ENCODE measurements at regions not wholly inside any gene's neighbourhood (a gene's known extent, or its start where the extent isn't known, plus 50 kb on each side); places are given as distances from the start of the nearest gene placed in this dataset.
"Not testable (repeated sequence)": the region's sequence is repeated elsewhere in the genome, so short reads cannot be mapped to it uniquely, and the experiment has no call there.

- not testable (repeated sequence) for H3K4me3 ChIP-seq (ENCODE audit: low read length); DNase-seq (ENCODE audit: low read depth)
These were observed 54.0 kb upstream of the WWC2 start for GRCh38 chr4:183044924-183045640.

GRCh38 chr4:183038436-183038835 lies 60.6 kb upstream of the WWC2 start:
- no peak for TF ChIP-seq CTCF (conservative IDR thresholded peaks at IDR 0.05; ENCODE audit: low read depth, low read length)
- DNase-seq (ENCODE audit: low read depth), result no peak
- H3K4me3 ChIP-seq (ENCODE audit: low read length), result no peak overlapping the region

GRCh38 chr4:183035726-183036415 lies 63.2 kb upstream of the WWC2 start:
- H3K4me3 ChIP-seq (ENCODE audit: low read length), result no peak overlapping the region
- no peak for TF ChIP-seq CTCF (conservative IDR thresholded peaks at IDR 0.05; ENCODE audit: low read depth, low read length)
- DNase-seq (ENCODE audit: low read depth), result no peak

- no peak for DNase-seq (ENCODE audit: low read depth)
- TF ChIP-seq CTCF (conservative IDR thresholded peaks at IDR 0.05; ENCODE audit: low read depth, low read length), result no peak
- H3K4me3 ChIP-seq (ENCODE audit: low read length), result no peak overlapping the region
These were observed 63.8 kb upstream of the WWC2 start for GRCh38 chr4:183035256-183035655.

- TF ChIP-seq CTCF (conservative IDR thresholded peaks at IDR 0.05; ENCODE audit: low read depth, low read length), result no peak
- no peak for DNase-seq (ENCODE audit: low read depth)
- H3K4me3 ChIP-seq (ENCODE audit: low read length), result no peak overlapping the region
These were observed 68.2 kb upstream of the WWC2 start for GRCh38 chr4:183030823-183031222.

GRCh38 chr4:183030309-183030708 lies 68.7 kb upstream of the WWC2 start:
- no peak for TF ChIP-seq CTCF (conservative IDR thresholded peaks at IDR 0.05; ENCODE audit: low read depth, low read length)
- DNase-seq (ENCODE audit: low read depth), result no peak
- no peak overlapping the region for H3K4me3 ChIP-seq (ENCODE audit: low read length)

GRCh38 chr4:183029365-183029764 lies 69.7 kb upstream of the WWC2 start:
- no peak for DNase-seq (ENCODE audit: low read depth)
- H3K4me3 ChIP-seq (ENCODE audit: low read length), result no peak overlapping the region
- TF ChIP-seq CTCF (conservative IDR thresholded peaks at IDR 0.05; ENCODE audit: low read depth, low read length), result no peak
